COLO668 (cell line): ENCODE measurements at regions not wholly inside any gene's neighbourhood (a gene's known extent, or its start where the extent isn't known, plus 50 kb on each side); places are given as distances from the start of the nearest gene placed in this dataset.

Experiments used
- DNase-seq: peaks from one replicate; lab custom pipeline; 2025; ENCODE audit not compliant: unreplicated experiment; lab: John Stamatoyannopoulos, UW

DNA sequence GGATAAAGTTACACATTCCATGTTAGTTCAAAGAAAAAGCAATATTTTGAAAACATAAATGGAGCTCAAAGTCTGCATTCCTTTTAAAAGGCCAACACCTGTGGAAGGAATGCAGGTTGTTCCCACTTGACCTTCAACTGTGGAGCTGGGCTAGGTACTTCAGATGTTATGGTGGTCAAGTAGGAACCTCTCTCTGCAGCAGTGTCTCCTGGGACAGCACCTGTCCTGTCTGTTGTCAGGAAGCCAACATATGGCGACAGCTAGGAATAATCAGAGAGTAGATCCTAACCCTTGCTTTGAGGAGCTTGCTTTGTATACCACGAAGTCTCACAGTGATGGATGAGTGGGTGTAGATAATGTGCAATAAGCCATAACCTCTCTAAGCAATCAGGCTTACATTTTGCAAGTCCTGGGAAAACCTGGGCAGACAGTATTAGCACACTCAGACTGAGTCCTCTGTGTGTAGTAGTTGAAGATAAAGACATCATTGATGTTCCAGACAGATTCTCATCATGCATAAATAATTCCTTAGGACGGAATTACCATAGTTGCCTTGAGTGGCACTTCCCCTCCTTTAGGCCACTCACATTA lies 347.5 kb downstream of the PRL start:
- peak; percentile 7 for DNase-seq

DNA sequence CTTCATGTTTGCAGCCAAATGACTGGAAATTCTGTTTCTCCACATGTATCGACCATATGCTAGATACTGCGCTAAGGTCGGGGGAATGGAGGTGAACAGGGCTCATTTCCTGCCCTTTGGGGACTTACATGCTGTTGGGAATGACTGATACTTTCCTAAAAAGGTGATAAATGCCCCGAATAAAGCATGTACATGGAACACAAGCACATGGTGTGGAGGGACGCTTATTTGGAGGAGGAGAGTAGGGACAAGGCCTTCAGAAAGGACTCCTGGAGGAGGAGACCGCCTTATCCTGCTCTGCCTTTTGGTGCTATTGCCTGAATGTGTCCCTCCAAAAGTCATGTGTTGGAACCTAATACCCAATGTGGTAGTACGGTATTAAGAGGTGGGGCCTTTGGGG lies 344.5 kb downstream of the PRL start:
- DNase-seq: no peak

DNA sequence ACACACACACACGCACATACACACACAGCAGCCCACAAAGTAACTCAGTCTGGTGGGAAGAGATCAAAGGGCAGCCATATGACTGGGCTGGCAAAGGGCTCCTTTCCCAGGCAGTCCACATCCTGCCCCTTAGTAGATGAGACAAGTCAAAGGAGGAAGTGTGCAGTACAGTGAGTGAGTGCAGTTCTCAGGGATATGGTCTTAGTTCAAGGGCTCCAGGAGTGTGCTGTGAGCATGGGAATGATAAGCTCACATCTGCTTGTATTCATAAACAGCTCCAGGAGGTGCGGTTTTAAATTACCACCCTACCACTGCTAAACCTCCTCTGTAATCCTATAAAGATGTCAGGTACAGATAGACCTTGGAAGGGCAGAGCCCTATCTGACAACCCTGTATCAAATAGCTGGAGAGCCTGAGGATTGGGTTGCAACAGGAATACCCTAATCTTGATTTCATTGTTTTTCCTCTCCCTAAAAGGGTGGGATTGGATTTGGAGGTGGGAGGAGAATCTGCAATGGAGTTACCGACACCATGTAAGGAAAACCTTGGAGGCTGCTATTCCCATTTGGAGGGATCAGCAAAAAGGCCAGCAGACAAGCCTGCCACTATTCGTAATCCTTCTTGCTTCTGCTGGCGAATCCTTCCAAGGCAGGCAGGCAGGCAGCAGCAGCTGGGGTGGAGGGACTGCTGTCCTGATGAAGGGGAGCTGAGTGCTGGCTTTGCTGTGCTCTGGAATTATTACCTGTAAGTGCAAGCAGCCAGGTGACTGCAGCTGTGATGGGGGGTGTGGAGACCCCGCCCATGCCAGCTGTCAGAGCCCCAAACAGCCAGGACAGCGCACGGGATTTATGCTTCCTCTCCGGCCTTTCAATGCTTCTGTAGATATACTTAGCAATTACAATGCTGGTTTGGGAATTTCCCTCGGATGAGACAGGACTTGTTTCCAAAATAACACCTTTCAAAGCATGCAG lies 342.7 kb downstream of the PRL start:
- peak; percentile 70 for DNase-seq

- DNase-seq: no peak
These were observed 341.7 kb downstream of the PRL start for GRCh38 chr6:21955053-21955595.

DNA sequence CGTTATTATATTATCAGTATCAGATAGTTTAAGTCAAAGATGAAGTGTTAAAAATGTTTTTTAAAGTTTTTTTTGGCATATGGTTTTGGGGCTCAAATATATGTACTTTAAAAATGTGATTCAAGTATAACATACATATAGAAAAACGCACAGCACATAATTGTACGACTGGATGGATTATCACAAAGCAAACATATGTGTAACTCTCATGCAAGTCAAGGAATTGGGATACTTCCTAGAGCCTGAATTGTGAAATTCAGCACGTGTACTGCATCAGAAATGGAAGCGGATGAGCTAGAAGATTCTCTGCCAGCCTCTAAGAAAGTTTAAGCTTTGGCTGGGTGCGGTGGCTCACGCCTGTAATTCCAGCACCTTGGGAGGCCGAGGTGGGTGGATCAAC lies 340.9 kb downstream of the PRL start:
- no peak for DNase-seq

- DNase-seq: no peak
These were observed 338.4 kb downstream of the PRL start for GRCh38 chr6:21958428-21958827.

- DNase-seq: no peak
These were observed 335.6 kb downstream of the PRL start for GRCh38 chr6:21961226-21961625.

GRCh38 chr6:21965016-21965415 lies 331.8 kb downstream of the PRL start:
- no peak for DNase-seq

DNA sequence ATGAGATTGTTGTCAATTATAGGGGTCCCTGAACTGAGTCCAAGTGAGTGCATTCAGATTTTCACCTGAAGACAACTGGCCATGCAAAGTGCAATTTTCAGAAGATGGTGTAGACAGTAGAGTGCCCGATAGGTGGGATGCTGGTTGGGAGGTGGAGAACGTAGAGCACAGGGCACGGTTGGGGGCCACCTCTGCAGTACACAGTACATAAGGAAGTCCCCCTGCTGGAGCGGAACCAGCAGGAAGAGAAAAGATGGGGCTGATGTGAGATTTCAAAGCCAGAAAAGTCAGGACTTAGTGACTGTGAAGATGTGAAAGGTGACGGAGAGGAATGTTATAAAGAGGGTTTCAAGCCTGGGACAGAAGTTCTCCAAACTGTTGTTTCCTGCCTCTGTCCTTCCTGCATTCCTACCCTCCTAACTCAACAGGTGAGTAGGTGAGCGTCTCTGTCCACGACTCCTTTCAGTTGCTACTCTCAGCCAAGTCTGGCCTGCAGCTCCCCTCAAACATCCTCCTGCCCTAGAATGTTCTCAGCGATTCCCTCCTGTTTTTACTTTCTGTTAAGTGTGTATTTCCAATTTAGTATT lies 330.8 kb downstream of the PRL start:
- no peak for DNase-seq

DNA sequence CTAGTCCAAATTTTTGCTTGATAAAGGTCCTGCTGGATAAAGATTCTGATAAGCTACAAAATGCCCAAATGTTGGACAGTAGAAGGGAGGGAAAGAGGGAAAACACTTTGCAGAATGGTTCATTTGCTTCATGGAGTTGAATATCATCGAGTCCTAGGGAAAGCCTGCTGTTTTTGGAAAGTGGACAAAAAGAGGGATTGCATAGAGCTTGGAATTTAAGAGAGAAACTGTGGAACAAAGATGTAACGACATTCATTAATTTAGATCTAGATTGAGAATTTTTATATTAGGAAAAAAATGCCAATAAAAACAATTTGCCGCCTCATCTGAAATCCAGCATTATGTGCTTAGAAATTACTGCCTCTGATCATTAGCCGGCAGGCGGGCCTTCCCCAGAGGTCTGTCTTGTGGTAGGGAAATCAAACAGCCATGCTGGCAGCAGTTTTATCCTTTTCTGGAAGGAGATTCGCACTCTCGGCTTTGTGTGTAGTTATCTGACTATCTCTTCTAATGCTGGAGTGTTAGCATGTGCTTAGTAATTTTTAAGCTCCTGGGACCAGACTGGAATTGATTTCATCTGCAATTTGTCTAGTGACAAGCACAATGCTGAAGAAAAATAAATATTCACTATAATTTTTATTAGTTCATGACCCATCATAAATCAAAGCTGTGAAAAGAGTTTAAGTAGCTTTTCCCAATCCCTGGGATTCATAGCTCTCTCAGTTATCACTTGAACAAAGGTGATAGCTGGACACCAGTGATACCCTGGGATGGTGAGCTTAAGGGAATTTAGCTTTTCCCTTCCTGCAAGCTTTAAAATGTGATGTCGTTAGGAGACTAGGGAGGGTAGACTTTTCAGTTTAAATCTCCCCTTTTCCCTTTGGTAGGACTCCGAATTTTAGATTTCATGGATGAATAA lies 329.5 kb downstream of the PRL start:
- DNase-seq: no peak

GRCh38 chr6:21968411-21968810 lies 328.4 kb downstream of the PRL start:
- DNase-seq: no peak

DNA sequence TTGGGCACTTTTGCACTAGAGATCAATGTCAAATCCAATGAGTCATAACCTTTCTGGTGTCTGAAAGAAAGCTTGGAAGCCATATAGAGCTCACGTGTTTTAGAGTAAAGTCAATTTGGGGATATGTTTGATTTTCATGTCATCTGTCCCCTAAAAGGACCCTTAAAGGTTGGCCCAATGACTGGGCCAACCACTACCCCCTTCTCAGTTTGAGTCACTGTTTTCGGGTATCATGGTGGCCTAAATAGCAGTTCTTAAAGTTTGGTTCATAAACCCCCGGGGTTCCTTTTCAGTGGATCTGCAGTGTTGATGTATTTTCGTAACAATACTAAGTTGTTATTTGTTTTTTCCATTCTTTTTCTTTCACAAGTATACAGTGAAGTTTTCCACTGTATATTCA lies 327.6 kb downstream of the PRL start:
- no peak for DNase-seq

GRCh38 chr6:21970569-21971300 lies 326.1 kb downstream of the PRL start:
- DNase-seq: no peak

DNA sequence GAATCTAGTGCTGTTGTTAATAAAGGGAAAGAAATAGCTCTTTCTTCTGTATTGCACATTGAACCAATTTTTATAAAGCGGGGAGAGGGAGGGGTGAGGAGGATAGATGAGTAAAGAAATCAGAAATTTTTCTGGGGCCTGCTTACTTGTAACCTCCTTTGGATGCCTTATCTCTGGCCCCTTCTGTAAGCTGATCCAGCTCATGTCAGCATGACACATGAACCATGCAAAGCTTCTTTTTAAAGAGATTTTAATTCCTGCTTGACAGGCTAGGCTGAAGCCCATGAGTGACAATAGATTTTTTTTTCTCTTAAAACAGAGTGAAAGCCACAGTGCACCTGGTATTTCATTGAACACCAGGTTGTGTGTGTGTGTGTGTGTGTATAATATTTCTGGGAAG lies 325.3 kb downstream of the PRL start:
- DNase-seq: no peak

DNA sequence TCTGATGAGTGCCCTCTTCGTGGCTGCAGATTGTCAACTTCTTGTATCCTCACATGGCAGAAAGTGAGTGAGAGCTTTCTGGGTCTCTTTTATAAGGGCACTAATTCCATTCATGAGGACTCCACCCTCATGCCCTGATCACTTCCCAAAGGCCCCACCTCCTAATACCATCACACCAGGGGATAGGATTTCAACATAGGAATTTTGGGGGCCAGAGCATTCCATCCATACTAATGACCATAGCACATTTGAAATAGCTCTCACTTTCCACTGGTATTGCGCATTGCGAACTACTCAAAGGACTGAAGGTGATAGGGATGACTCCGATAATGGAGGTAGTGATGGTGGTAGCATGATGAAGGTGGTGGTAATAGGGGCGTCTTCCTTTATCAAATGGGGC lies 324.3 kb downstream of the PRL start:
- no peak for DNase-seq

GRCh38 chr6:21977346-21977745 lies 319.5 kb downstream of the PRL start:
- no peak for DNase-seq

DNA sequence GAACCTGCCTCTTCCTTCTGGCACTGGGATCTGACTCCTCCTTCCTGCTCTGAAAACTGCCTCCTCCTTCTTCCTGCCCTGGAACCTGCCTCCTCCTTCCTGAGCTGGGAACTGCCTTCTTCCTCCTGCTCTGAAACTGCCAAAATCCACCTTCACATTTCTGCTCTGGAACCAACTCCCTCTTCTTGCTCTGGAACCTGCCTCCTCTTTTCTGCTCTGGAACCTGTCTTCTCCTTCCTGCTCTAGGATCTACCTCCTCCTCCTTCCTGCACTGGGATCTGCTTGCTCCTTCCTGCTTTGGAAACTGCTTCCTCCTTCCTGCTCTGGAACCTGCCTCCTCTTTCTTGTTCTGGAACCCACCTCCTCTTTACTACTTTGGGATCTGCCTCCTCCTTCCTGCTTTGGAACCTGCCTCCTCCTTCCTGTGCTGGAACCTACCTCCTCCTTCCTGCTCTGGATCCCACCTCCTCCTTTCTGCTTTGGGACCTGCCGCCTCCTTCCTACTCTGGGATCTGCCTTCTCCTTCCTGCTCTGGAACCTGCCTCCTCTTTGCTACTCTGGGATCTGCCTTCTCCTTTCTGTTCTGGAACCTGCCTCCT lies 315.5 kb downstream of the PRL start:
- no peak for DNase-seq

- no peak for DNase-seq
These were observed 312.7 kb downstream of the PRL start for GRCh38 chr6:21984135-21984534.

DNA sequence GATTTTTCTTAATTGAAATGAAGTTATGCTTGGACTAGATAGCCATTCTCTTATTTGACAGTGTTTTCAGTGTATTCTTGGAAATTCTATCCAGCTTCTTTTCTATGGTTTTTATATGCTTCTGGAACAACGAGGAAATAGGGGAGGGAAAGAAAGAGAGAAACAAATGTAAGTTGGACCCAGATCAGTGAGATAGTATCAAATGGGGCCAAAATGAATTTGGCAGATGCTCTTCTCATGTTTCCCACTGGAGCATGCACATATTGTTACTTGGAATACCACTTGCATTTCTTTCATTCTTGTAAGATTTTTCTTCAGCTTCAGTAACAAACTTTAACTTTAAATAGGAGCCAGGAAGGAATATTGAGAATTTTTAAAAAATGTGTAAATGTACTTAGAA lies 312.3 kb downstream of the PRL start:
- DNase-seq: no peak

DNA sequence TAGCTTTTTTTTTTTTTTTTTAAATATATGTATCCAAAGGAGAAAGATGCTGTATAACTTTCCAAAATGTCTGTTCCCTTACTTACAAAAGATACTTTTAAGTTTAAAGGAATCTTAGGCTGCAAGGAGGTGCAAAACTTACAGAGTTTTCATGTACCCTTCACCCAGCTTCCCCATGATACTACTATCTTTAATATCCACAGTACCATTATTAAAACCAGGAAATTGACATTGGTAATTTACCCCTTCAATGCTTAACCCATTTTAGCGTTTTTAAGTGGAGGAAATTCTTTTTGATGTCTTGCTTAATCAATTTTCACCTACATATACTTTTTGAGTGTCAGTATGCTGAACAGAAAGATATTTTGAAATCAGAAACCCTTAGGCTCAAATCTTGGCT lies 310.9 kb downstream of the PRL start:
- no peak for DNase-seq
